ENCODE measurements at regions not wholly inside any gene's neighbourhood (a gene's known extent, or its start where the extent isn't known, plus 50 kb on each side); places are given as distances from the start of the nearest gene placed in this dataset.

DNA sequence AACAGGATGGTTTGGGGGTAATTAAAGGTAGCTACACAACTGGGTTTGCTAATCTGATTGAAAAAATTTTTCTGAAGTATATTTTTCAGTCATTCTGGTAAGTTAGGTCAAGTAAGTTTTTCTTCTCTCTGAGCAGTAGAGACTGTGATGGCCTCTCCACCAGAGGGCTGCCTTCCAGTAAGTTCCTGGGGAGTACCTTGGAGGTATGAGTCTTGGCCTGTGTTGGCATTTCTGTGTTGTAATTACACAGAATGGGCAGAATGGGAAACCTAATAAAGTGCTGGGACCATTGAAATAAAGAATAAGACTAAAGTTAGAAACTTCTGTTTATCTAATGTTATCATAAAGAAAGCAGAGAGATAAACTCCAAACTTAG, 430.8 kb downstream of the ARHGEF28 start:
- Histone ChIP-seq H3K9ac (ENCODE audit: low read length) (no peak overlapping the region), H3K79me2 (replicated peaks; ENCODE audit: insufficient read depth, low read length) (no peaks in the 10 kb centered on the region), H2AFZ (ENCODE audit: low read depth, low read length) (no peak overlapping the region), H3K36me3 (ENCODE audit: insufficient read depth, low read length) (no peaks in the 10 kb centered on the region), H3K4me3 (ENCODE audit: low read length) (no peak overlapping the region), H3K27me3 (ENCODE audit: insufficient read depth, low read depth, low read length) (peaks cover 4% of the 10 kb centered on the region), H3F3A (ENCODE audit: insufficient read depth, low read length, poor library complexity, severe bottlenecking) (no peaks in the 10 kb centered on the region), H3K9me2 (ENCODE audit: insufficient read depth, low read length) (no peaks in the 10 kb centered on the region), H3K27ac (ENCODE audit: low read length) (no peak overlapping the region), H3K4me2 (ENCODE audit: low read length) (no peak overlapping the region), H4K20me1 (ENCODE audit: insufficient read depth) (no peaks in the 10 kb centered on the region), H3K9me3 (ENCODE audit: low read length) (no peaks in the 10 kb centered on the region)
- TF ChIP-seq TAF1 (IDR thresholded peaks at IDR 0.05; ENCODE audit: low read depth) (no peak), MXI1 (conservative IDR thresholded peaks at IDR 0.05; ENCODE audit: poor library complexity, severe bottlenecking) (no peak), SMC3 (conservative IDR thresholded peaks at IDR 0.05; ENCODE audit: poor library complexity) (peak; percentile 21), EP300 (conservative IDR thresholded peaks at IDR 0.05; ENCODE audit: poor library complexity, severe bottlenecking) (no peak)

DNA sequence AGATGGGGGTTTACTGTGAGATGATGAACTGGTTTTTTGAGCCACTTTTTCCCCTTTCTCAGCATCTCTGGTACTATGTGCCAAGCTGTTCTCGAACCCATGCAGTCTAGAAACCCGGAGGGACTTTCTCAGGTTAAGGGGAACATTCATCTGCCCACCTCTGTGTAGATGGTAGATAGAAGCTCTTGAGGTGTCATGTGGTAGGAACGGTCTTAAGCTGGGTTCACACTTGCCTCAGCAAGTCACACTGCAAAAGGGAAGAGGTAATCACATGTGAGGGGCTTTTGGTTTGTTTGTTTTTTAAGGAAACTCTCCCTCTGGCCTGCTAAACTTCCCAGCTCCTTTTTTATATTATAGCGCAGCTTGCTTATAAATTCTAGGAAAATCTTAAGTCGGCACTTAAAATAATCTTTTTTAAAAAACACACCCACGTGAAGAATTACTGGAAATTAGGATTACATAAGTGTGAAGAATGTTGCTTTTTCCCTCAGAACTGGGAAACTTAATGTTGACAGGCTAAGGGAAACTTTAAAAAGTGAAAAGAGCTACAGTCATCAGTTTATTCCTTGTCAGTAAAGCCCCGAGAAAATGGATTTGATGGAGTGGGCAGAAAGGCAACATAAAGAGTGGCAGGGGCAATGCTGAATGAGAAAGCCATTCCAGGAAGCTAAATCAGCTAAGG, 430.3 kb downstream of the ARHGEF28 start:
- H3K36me3 ChIP-seq (ENCODE audit: insufficient read depth, low read length): no peaks in the 10 kb centered on the region
- peaks cover 4% of the 10 kb centered on the region for H3K27me3 ChIP-seq (ENCODE audit: insufficient read depth, low read depth, low read length)
- no peaks in the 10 kb centered on the region for H3K9me2 ChIP-seq (ENCODE audit: insufficient read depth, low read length)
- H3K9ac ChIP-seq (ENCODE audit: low read length): no peak overlapping the region
- H3K9me3 ChIP-seq (ENCODE audit: low read length): no peaks in the 10 kb centered on the region
- H3K27ac ChIP-seq (ENCODE audit: low read length): no peak overlapping the region
- H3K4me3 ChIP-seq (ENCODE audit: low read length): no peak overlapping the region
- no peaks in the 10 kb centered on the region for H3K79me2 ChIP-seq (replicated peaks; ENCODE audit: insufficient read depth, low read length)
- no peak overlapping the region for H3K4me2 ChIP-seq (ENCODE audit: low read length)
- no peaks in the 10 kb centered on the region for H3F3A ChIP-seq (ENCODE audit: insufficient read depth, low read length, poor library complexity, severe bottlenecking)
- no peak overlapping the region for H2AFZ ChIP-seq (ENCODE audit: low read depth, low read length)
- TF ChIP-seq EZH2 (IDR thresholded peaks at IDR 0.05; ENCODE audit: borderline replicate concordance, insufficient read depth, low read length, poor library complexity, severe bottlenecking): no peak
- TF ChIP-seq POLR2AphosphoS5 (IDR thresholded peaks at IDR 0.05): no peak
- no peaks in the 10 kb centered on the region for H4K20me1 ChIP-seq (ENCODE audit: insufficient read depth)

DNA sequence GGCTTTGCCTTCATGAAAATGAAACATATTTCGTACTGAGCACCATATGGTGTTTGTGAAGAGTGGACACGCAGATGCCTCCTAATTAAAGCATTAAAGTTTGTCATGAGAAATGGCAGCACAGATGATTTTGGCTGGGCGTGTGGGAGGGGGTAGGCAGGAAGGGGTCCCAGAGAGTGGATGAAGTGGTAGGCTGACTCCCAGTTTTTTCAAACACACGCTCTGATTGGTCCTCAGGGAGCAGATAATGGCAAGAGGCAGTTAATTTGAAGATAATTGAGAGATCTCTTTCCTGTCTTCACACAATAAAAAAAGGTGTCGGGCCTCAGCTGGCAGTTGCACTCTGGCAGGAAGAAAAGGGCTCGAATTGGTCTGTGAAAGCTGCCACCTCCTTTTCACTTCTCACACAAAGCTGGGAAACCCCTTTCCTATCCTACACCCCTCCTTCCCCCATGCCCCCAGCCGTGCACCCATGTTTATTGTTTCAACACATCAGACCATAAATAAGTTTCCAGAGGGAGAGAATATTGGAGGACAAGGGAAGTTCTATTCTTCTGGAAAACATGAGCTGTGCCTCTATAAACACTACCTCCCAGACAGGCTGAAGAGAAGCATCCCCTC, 429.6 kb downstream of the ARHGEF28 start:
- Histone ChIP-seq H3K27me3 (ENCODE audit: insufficient read depth, low read depth, low read length) (peaks cover 4% of the 10 kb centered on the region), H3K4me2 (ENCODE audit: low read length) (no peak overlapping the region), H3K79me2 (replicated peaks; ENCODE audit: insufficient read depth, low read length) (no peaks in the 10 kb centered on the region), H3K27ac (ENCODE audit: low read length) (no peak overlapping the region), H3K9ac (ENCODE audit: low read length) (no peak overlapping the region), H3K36me3 (ENCODE audit: insufficient read depth, low read length) (no peaks in the 10 kb centered on the region), H2AFZ (ENCODE audit: low read depth, low read length) (no peak overlapping the region), H3K9me3 (ENCODE audit: low read length) (no peaks in the 10 kb centered on the region), H3K9me2 (ENCODE audit: insufficient read depth, low read length) (no peaks in the 10 kb centered on the region), H4K20me1 (ENCODE audit: insufficient read depth) (no peaks in the 10 kb centered on the region), H3K4me3 (ENCODE audit: low read length) (no peak overlapping the region), H3F3A (ENCODE audit: insufficient read depth, low read length, poor library complexity, severe bottlenecking) (no peaks in the 10 kb centered on the region)
- TF ChIP-seq REST (IDR thresholded peaks at IDR 0.05; ENCODE audit: borderline replicate concordance) (no peak), SMC3 (conservative IDR thresholded peaks at IDR 0.05; ENCODE audit: poor library complexity) (no peak), TAF1 (IDR thresholded peaks at IDR 0.05; ENCODE audit: low read depth) (no peak), EP300 (conservative IDR thresholded peaks at IDR 0.05; ENCODE audit: poor library complexity, severe bottlenecking) (no peak), POLR2AphosphoS5 (IDR thresholded peaks at IDR 0.05) (no peak), EZH2 (IDR thresholded peaks at IDR 0.05; ENCODE audit: borderline replicate concordance, insufficient read depth, low read length, poor library complexity, severe bottlenecking) (no peak), RAD21 (conservative IDR thresholded peaks at IDR 0.05) (no peak), MXI1 (conservative IDR thresholded peaks at IDR 0.05; ENCODE audit: poor library complexity, severe bottlenecking) (no peak)
- TF ChIP-seq, protein P1, sequence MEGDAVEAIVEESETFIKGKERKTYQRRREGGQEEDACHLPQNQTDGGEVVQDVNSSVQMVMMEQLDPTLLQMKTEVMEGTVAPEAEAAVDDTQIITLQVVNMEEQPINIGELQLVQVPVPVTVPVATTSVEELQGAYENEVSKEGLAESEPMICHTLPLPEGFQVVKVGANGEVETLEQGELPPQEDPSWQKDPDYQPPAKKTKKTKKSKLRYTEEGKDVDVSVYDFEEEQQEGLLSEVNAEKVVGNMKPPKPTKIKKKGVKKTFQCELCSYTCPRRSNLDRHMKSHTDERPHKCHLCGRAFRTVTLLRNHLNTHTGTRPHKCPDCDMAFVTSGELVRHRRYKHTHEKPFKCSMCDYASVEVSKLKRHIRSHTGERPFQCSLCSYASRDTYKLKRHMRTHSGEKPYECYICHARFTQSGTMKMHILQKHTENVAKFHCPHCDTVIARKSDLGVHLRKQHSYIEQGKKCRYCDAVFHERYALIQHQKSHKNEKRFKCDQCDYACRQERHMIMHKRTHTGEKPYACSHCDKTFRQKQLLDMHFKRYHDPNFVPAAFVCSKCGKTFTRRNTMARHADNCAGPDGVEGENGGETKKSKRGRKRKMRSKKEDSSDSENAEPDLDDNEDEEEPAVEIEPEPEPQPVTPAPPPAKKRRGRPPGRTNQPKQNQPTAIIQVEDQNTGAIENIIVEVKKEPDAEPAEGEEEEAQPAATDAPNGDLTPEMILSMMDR (IDR thresholded peaks at IDR 0.05; ENCODE audit: poor library complexity, severe bottlenecking): no peak
